GM12891 (cell line): ENCODE measurements at regions not wholly inside any gene's neighbourhood (a gene's known extent, or its start where the extent isn't known, plus 50 kb on each side); places are given as distances from the start of the nearest gene placed in this dataset.

Experiments
- DNase-seq: peaks from one replicate; pipeline ENCODE4 v3.0.0; 2011; ENCODE audit warnings: low spot score; ENCODE audit not compliant: insufficient read length
- FAIRE-seq: peaks from 2 replicates; lab custom pipeline; 2011; peaks lifted over from hg19 to GRCh38; lab: Jason Lieb, UNC
- PAX5 ChIP-seq: IDR thresholded peaks from 2 replicates; pipeline ENCODE4 v1.6.1; 2011; ENCODE audit warnings: low read length, moderate library complexity, mild to moderate bottlenecking; ENCODE audit not compliant: insufficient read depth, severe bottlenecking
- POLR2A ChIP-seq: IDR thresholded peaks from 2 replicates; pipeline ENCODE4 v1.6.1; 2011; ENCODE audit warnings: low read depth, low read length, control low read depth
- POLR2AphosphoS5 ChIP-seq: IDR thresholded peaks from 2 replicates; pipeline ENCODE4 v1.6.1; 2011; ENCODE audit warnings: low read depth, low read length, control low read depth
- POU2F2 ChIP-seq: IDR thresholded peaks from 2 replicates; pipeline ENCODE4 v1.6.1; 2011; ENCODE audit warnings: low read depth, mild to moderate bottlenecking, control low read depth, low read length, moderate library complexity
- SPI1 ChIP-seq: IDR thresholded peaks from 2 replicates; pipeline ENCODE4 v1.6.1; 2011; ENCODE audit warnings: low read depth, low read length, control low read depth
- TAF1 ChIP-seq: IDR thresholded peaks from 2 replicates; pipeline ENCODE4 v1.6.1; 2011; ENCODE audit warnings: low read depth, low read length, control low read depth

- no peak for DNase-seq
- FAIRE-seq = no peak
Observed at GRCh38 chr16:17804857-17805256, 334.1 kb upstream of the XYLT1 start.

GRCh38 chr16:17803625-17804410 is 333.1 kb upstream of the XYLT1 start:
- TF ChIP-seq PAX5 (no peak), SPI1 (no peak), POU2F2 (no peak), POLR2A (no peak), POLR2AphosphoS5 (no peak), TAF1 (no peak)
- DNase-seq (no peak), FAIRE-seq (no peak)

More at GRCh38 chr16:17804857-17805256, 334.1 kb upstream of the XYLT1 start:
- TF ChIP-seq POU2F2 = no peak
- no peak for TF ChIP-seq POLR2AphosphoS5

DNA sequence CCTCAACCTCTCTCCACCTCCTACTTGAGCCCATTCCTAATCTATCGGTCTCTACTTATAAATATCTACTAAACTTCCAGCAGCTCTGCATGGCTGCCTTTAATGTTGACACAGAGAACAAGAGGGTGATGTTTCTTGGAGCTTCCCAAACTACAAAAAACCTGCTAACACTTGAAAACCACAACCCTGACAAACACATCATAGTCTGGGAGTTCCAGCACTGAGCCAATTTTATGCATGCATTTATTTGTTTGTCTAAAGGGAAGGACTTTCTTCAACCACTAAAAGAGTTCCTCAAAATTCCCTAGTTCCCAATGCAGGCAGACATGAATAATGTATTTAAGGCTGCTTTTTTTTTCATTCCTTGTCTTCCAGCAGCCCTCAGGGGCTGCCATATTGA is 331.8 kb upstream of the XYLT1 start:
- no peak for TF ChIP-seq POLR2AphosphoS5
- no peak for TF ChIP-seq POU2F2
- no peak for TF ChIP-seq PAX5
- no peak for TF ChIP-seq TAF1
- no peak for TF ChIP-seq SPI1
- TF ChIP-seq POLR2A = no peak
- DNase-seq = no peak
- no peak for FAIRE-seq

DNA sequence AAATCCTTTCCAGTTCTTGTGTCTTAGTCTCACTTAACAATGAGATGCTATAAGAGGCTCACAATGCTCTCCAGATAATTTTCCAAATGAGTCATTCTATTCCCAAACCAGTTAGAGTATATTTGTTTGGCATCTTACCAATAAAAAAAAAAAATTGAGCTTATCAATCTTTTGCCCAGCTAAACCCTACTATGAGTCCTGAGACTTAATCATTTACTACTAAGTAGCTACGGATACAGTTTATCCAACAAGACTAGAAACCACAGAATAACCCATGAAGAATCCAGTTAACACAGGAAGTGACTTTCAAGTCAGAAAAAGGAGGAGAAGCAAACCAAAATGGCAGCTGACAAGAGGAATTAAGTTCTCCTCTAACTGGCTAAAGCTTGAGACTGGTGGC is 330.3 kb upstream of the XYLT1 start:
- FAIRE-seq (no peak), DNase-seq (no peak)
- TF ChIP-seq POLR2AphosphoS5 (no peak), SPI1 (no peak), POU2F2 (no peak), POLR2A (no peak), PAX5 (no peak), TAF1 (no peak)

- FAIRE-seq (no peak), DNase-seq (no peak)
- no peak for TF ChIP-seq TAF1
- TF ChIP-seq POU2F2 = no peak
- no peak for TF ChIP-seq POLR2A
- no peak for TF ChIP-seq SPI1
- no peak for TF ChIP-seq POLR2AphosphoS5
- no peak for TF ChIP-seq PAX5
Observed at GRCh38 chr16:17798716-17799115, 328.0 kb upstream of the XYLT1 start.

DNA sequence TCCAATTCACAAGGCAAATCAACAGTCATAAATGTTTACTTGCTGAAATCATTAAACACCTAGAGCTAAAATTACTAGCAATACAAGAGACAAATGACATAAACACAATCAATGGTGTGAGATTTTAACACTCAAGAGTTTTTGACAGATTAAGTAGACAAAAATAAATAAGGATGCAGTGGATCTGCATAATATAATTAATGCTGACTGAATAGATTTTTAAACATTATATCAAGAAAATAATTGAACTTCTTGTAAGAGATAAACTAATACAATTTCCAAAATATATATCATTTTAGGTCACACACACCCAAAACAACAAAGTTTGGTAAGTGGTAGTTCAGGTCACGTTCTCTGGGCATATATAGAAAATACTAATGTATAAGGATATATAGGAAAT is 322.6 kb upstream of the XYLT1 start:
- FAIRE-seq (no peak), DNase-seq (no peak)
- no peak for TF ChIP-seq POLR2AphosphoS5
- TF ChIP-seq POU2F2 = no peak
- no peak for TF ChIP-seq PAX5
- no peak for TF ChIP-seq SPI1

DNA sequence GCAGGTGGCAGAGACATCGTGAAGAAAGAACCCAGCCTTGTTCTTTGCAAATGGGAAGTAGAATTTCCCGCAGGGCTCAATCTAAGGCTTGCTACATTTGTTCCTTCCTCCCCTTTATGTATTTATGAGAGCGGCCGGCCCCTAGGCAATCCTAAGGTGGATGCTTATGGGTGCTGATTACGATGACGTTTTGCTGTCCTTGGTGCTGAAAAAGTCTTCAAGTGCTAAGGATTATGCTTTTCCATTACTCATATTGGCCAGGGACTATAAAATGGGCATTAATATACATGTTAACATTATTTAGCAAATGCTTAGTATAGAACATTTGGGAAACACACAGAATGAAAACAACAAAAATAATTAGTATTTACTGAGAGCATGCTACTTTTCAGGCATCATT is 313.3 kb upstream of the XYLT1 start:
- FAIRE-seq = no peak
- TF ChIP-seq POU2F2 (no peak), SPI1 (no peak), POLR2AphosphoS5 (no peak), PAX5 (no peak), TAF1 (no peak), POLR2A (no peak)
- no peak for DNase-seq

GRCh38 chr16:17780181-17780580 is 309.4 kb upstream of the XYLT1 start:
- TF ChIP-seq PAX5 (no peak), POLR2AphosphoS5 (no peak), POLR2A (no peak), TAF1 (no peak), SPI1 (no peak), POU2F2 (no peak)
- FAIRE-seq = no peak
- DNase-seq = no peak

GRCh38 chr16:17777408-17777863 is 306.7 kb upstream of the XYLT1 start:
- TF ChIP-seq SPI1 (no peak), POLR2AphosphoS5 (no peak), TAF1 (no peak), POU2F2 (no peak), POLR2A (no peak), PAX5 (no peak)
- no peak for DNase-seq
- FAIRE-seq = no peak

DNA sequence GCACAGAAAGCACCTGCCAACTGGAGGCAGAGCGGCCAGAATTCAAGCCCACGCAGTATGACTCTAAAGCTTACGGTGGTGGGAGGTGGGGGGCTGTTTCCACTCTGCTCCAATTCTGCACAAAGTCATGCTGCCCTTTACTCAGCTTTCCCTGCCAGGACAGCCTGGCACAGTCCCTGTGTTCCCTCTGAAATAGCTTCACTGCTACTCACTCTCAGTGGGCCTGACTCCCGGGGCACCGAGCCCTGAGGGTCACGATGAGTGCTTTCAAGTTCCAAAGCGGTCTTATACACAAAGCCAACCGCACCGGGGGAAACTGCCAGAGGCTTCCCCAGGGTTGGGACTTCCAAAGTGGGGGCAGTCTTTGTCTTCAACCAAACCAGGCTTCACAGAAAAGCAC is 306.1 kb upstream of the XYLT1 start:
- DNase-seq = no peak
- FAIRE-seq = no peak

More for the DNA sequence above, 306.1 kb upstream of the XYLT1 start:
- no peak for TF ChIP-seq TAF1
- no peak for TF ChIP-seq POLR2A
- TF ChIP-seq SPI1 = no peak
- no peak for TF ChIP-seq PAX5
- TF ChIP-seq POU2F2 = no peak
- TF ChIP-seq POLR2AphosphoS5 = no peak
